A549 (cell line): ENCODE measurements at regions not wholly inside any gene's neighbourhood (a gene's known extent, or its start where the extent isn't known, plus 50 kb on each side); places are given as distances from the start of the nearest gene placed in this dataset.

Experiments used
- CBX2 ChIP-seq: fragments of 200-600 bp; sonication (generic); IDR thresholded peaks from 2 replicates; pipeline ENCODE4 v1.6.1; 2016; ENCODE audit warnings: low read depth, mild to moderate bottlenecking, borderline replicate concordance
- NR3C1 ChIP-seq: fragments of >200 bp; sonication (Bioruptor Twin); formaldehyde crosslinking; IDR thresholded peaks from 3 replicates; pipeline ENCODE4 v1.6.1; 2017
- POLR2A ChIP-seq: IDR thresholded peaks from 2 replicates; pipeline ENCODE4 v1.6.1; 2012; ENCODE audit warnings: mild to moderate bottlenecking, low read length
- TF ChIP-seq, protein P1 (sequence below): fragments of >200 bp; sonication (Bioruptor Twin); formaldehyde crosslinking; IDR thresholded peaks from 3 replicates; pipeline ENCODE4 v1.5.1; 2016

DNA sequence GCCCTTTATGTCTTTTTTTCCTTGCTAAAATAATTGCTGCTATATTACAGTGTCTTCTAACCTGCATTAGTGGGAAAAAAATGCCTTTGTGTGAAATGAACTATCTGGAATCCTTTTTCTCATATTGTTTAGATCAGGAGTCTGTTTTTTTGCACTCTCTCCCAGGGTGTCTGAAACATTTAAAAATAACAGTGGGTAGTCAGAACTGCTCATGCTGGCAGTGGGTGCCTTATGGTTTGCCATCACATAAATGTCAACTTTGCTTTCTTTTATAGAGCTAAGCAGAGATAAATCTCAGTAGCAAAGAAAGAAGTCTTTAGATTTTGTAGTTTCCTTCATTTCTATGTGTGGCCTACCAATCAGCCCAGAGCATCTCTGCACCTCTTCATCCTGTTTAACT is 347.8 kb upstream of the RGMB start:
- TF ChIP-seq, protein P1, sequence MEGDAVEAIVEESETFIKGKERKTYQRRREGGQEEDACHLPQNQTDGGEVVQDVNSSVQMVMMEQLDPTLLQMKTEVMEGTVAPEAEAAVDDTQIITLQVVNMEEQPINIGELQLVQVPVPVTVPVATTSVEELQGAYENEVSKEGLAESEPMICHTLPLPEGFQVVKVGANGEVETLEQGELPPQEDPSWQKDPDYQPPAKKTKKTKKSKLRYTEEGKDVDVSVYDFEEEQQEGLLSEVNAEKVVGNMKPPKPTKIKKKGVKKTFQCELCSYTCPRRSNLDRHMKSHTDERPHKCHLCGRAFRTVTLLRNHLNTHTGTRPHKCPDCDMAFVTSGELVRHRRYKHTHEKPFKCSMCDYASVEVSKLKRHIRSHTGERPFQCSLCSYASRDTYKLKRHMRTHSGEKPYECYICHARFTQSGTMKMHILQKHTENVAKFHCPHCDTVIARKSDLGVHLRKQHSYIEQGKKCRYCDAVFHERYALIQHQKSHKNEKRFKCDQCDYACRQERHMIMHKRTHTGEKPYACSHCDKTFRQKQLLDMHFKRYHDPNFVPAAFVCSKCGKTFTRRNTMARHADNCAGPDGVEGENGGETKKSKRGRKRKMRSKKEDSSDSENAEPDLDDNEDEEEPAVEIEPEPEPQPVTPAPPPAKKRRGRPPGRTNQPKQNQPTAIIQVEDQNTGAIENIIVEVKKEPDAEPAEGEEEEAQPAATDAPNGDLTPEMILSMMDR: no peak
- no peak for TF ChIP-seq POLR2A
- TF ChIP-seq CBX2: no peak
- TF ChIP-seq NR3C1: no peak
